ENCODE measurements at regions not wholly inside any gene's neighbourhood (a gene's known extent, or its start where the extent isn't known, plus 50 kb on each side); places are given as distances from the start of the nearest gene placed in this dataset.

- Histone ChIP-seq H3K4me3 (ENCODE audit: low read depth, low read length, poor library complexity, severe bottlenecking) (no peak overlapping the region), H3K4me1 (ENCODE audit: insufficient read depth, low read length, poor library complexity, severe bottlenecking) (no peaks in the 10 kb centered on the region), H3K9me3 (ENCODE audit: low read depth, low read length, poor library complexity, severe bottlenecking) (no peaks in the 10 kb centered on the region), H3K27me3 (replicated peaks; ENCODE audit: insufficient read depth, low read depth, low read length, poor library complexity) (no peaks in the 10 kb centered on the region), H3K27ac (ENCODE audit: low read depth, low read length, poor library complexity, severe bottlenecking) (no peak overlapping the region), H3K36me3 (ENCODE audit: insufficient read depth, low read length, poor library complexity, severe bottlenecking) (no peaks in the 10 kb centered on the region)
- TF ChIP-seq EZH2 (IDR thresholded peaks at IDR 0.05; ENCODE audit: borderline replicate concordance, low read depth, low read length, poor library complexity, severe bottlenecking) (no peak), CTCF (conservative IDR thresholded peaks at IDR 0.05; ENCODE audit: low read depth, low read length) (no peak)
- no TSS peak for BruUV-seq (replicated peaks)
- intact Hi-C loops (cut with micrococcal nuclease; ENCODE audit: unreplicated experiment): no loop called here
- ChIA-PET POLR2A (ENCODE audit: low non-redundant PET) (no interaction called here), CTCF (no interaction called here)
- no peak for DNase-seq (ENCODE audit: low spot score)
These were observed 84.3 kb upstream of the RAPH1 start for GRCh38 chr2:203619267-203619878.

GRCh38 chr2:203621981-203622515 is 84.4 kb upstream of the CD28 start:
- Histone ChIP-seq H3K4me3 (ENCODE audit: low read depth, low read length, poor library complexity, severe bottlenecking) (no peak overlapping the region), H3K27me3 (replicated peaks; ENCODE audit: insufficient read depth, low read depth, low read length, poor library complexity) (no peaks in the 10 kb centered on the region), H3K27ac (ENCODE audit: low read depth, low read length, poor library complexity, severe bottlenecking) (no peak overlapping the region), H3K4me1 (ENCODE audit: insufficient read depth, low read length, poor library complexity, severe bottlenecking) (no peaks in the 10 kb centered on the region), H3K9me3 (ENCODE audit: low read depth, low read length, poor library complexity, severe bottlenecking) (no peaks in the 10 kb centered on the region), H3K36me3 (ENCODE audit: insufficient read depth, low read length, poor library complexity, severe bottlenecking) (no peaks in the 10 kb centered on the region)
- ChIA-PET POLR2A (ENCODE audit: low non-redundant PET) (no interaction called here), CTCF (no interaction called here)
- DNase-seq (ENCODE audit: low spot score): no peak
- no peak for TF ChIP-seq CTCF (conservative IDR thresholded peaks at IDR 0.05; ENCODE audit: low read depth, low read length)
- TF ChIP-seq EZH2 (IDR thresholded peaks at IDR 0.05; ENCODE audit: borderline replicate concordance, low read depth, low read length, poor library complexity, severe bottlenecking): no peak
- BruUV-seq (replicated peaks): no TSS peak
- intact Hi-C loops (cut with micrococcal nuclease; ENCODE audit: unreplicated experiment): no loop called here

GRCh38 chr2:203623096-203623495 is 83.3 kb upstream of the CD28 start:
- TF ChIP-seq CTCF (conservative IDR thresholded peaks at IDR 0.05; ENCODE audit: low read depth, low read length) (no peak), EZH2 (IDR thresholded peaks at IDR 0.05; ENCODE audit: borderline replicate concordance, low read depth, low read length, poor library complexity, severe bottlenecking) (no peak)
- Histone ChIP-seq H3K4me1 (ENCODE audit: insufficient read depth, low read length, poor library complexity, severe bottlenecking) (no peaks in the 10 kb centered on the region), H3K36me3 (ENCODE audit: insufficient read depth, low read length, poor library complexity, severe bottlenecking) (no peaks in the 10 kb centered on the region), H3K4me3 (ENCODE audit: low read depth, low read length, poor library complexity, severe bottlenecking) (no peak overlapping the region), H3K27ac (ENCODE audit: low read depth, low read length, poor library complexity, severe bottlenecking) (no peak overlapping the region), H3K9me3 (ENCODE audit: low read depth, low read length, poor library complexity, severe bottlenecking) (no peaks in the 10 kb centered on the region), H3K27me3 (replicated peaks; ENCODE audit: insufficient read depth, low read depth, low read length, poor library complexity) (no peaks in the 10 kb centered on the region)
- ChIA-PET CTCF (no interaction called here), POLR2A (ENCODE audit: low non-redundant PET) (no interaction called here)
- DNase-seq (ENCODE audit: low spot score): peak; percentile 64
- intact Hi-C loops (cut with micrococcal nuclease; ENCODE audit: unreplicated experiment): no loop called here
- no TSS peak for BruUV-seq (replicated peaks)
